K562 (cell line): ENCODE measurements at regions not wholly inside any gene's neighbourhood (a gene's known extent, or its start where the extent isn't known, plus 50 kb on each side); places are given as distances from the start of the nearest gene placed in this dataset.

Experiments
- ATF2 ChIP-seq: sonication (generic); formaldehyde crosslinking; IDR thresholded peaks from 2 replicates; pipeline ENCODE4 v1.8.1; 2022; ENCODE audit warnings: missing genetic modification reagents
- BHLHE40 ChIP-seq: IDR thresholded peaks from 2 replicates; pipeline ENCODE4 v1.6.1; 2011; ENCODE audit warnings: low read length, improper control_type of control experiment
- CHD4 ChIP-seq: fragments of 200-600 bp; sonication (generic); IDR thresholded peaks from 3 replicates; pipeline ENCODE4 v1.6.1; 2012; ENCODE audit warnings: low read depth, mild to moderate bottlenecking, mixed read lengths, low read length, inconsistent platforms; ENCODE audit not compliant: insufficient read depth, insufficient replicate concordance, poor library complexity, severe bottlenecking
- GMEB1 ChIP-seq: fragments of 250-450 bp; sonication (Bioruptor Pico); IDR thresholded peaks from 2 replicates; pipeline ENCODE4 v1.4.0; 2020; ENCODE audit warnings: mild to moderate bottlenecking
- MIER1 ChIP-seq: fragments of 450-650 bp; IDR thresholded peaks from 2 replicates; pipeline ENCODE4 v1.6.1; 2016; ENCODE audit warnings: antibody characterized with exemption, mild to moderate bottlenecking, low read depth
- MTA1 ChIP-seq: fragments of 450-650 bp; IDR thresholded peaks from 2 replicates; pipeline ENCODE4 v1.6.1; 2017; ENCODE audit warnings: borderline replicate concordance
- PML ChIP-seq: IDR thresholded peaks from 2 replicates; pipeline ENCODE4 v1.6.1; 2012; ENCODE audit warnings: low read length, inconsistent platforms
- PRPF4 ChIP-seq: fragments of 200-400 bp; formaldehyde crosslinking; IDR thresholded peaks from one replicate; pipeline ENCODE4 v1.6.1; 2017; ENCODE audit warnings: low read length, low read depth, mild to moderate bottlenecking; ENCODE audit not compliant: insufficient read depth, poor library complexity, severe bottlenecking
- RBM15 ChIP-seq: fragments of 200-400 bp; formaldehyde crosslinking; IDR thresholded peaks from 2 replicates; pipeline ENCODE4 v1.6.1; 2018; ENCODE audit warnings: mild to moderate bottlenecking, low read length, moderate library complexity; ENCODE audit not compliant: insufficient read depth
- RBM34 ChIP-seq: fragments of 200-400 bp; formaldehyde crosslinking; IDR thresholded peaks from 2 replicates; pipeline ENCODE4 v1.6.1; 2018; ENCODE audit warnings: low read length, borderline replicate concordance; ENCODE audit not compliant: insufficient read depth
- TCF15 ChIP-seq: fragments of 250-450 bp; sonication (Bioruptor Pico); IDR thresholded peaks from 2 replicates; pipeline ENCODE4 v1.8.0; 2022; ENCODE audit warnings: moderate library complexity, mild to moderate bottlenecking, inconsistent platforms
- THRAP3 ChIP-seq: fragments of 450-650 bp; IDR thresholded peaks from 2 replicates; pipeline ENCODE4 v1.6.1; 2016; ENCODE audit warnings: mild to moderate bottlenecking, inconsistent platforms, borderline replicate concordance
- USF2 ChIP-seq: sonication (generic); formaldehyde crosslinking; IDR thresholded peaks from 2 replicates; pipeline ENCODE4 v1.5.0; 2020; ENCODE audit warnings: missing genetic modification reagents
- ZBTB1 ChIP-seq: sonication (generic); formaldehyde crosslinking; IDR thresholded peaks from 2 replicates; pipeline ENCODE4 v1.8.1; 2023; ENCODE audit warnings: missing genetic modification reagents, low read depth, mild to moderate bottlenecking, borderline replicate concordance
- ZBTB43 ChIP-seq: sonication (generic); formaldehyde crosslinking; IDR thresholded peaks from 2 replicates; pipeline ENCODE4 v1.8.0; 2023; ENCODE audit warnings: mild to moderate bottlenecking, missing genetic modification reagents
- ZNF561 ChIP-seq: fragments of 450-650 bp; formaldehyde crosslinking; conservative IDR thresholded peaks from 2 replicates; pipeline ENCODE4 v1.4.0; 2020; ENCODE audit warnings: mild to moderate bottlenecking, moderate library complexity
- ZNF655 ChIP-seq: fragments of 250-450 bp; sonication (Bioruptor Pico); IDR thresholded peaks from 2 replicates; pipeline ENCODE4 v1.5.0; 2021
- ZNF76 ChIP-seq: fragments of 250-450 bp; sonication (Bioruptor Pico); IDR thresholded peaks from 2 replicates; pipeline ENCODE4 v1.4.0; 2020; ENCODE audit warnings: mild to moderate bottlenecking, moderate library complexity, borderline replicate concordance
- ZNF778 ChIP-seq: fragments of 450-650 bp; formaldehyde crosslinking; IDR thresholded peaks from 2 replicates; pipeline ENCODE4 v1.4.0; 2020; ENCODE audit warnings: mild to moderate bottlenecking, moderate library complexity

- TF ChIP-seq GMEB1 (CRISPR knock-in tag) (peak; percentile 50; the same call in 1 of the 2 replicates), MTA1 (no peak), THRAP3 (no peak), ZBTB1 (CRISPR knock-in tag) (no peak; the same call in 1 of the 2 replicates), USF2 (no peak; the same call in 1 of the 2 replicates), CHD4 (no peak), ZNF76 (CRISPR knock-in tag) (peak; percentile 39; the same call in 1 of the 2 replicates), PRPF4 (no peak), RBM15 (no peak), MIER1 (no peak), RBM34 (no peak), ZNF778 (no peak), PML (peak; percentile 74), ATF2 (CRISPR knock-in tag) (no peak), ZBTB43 (CRISPR knock-in tag) (no peak), ZNF561 (CRISPR knock-in tag) (no peak), BHLHE40 (peak; percentile 69), ZNF655 (CRISPR knock-in tag) (no peak), TCF15 (CRISPR knock-in tag) (no peak)
These were observed 305.7 kb downstream of the TYW1 start (continued) for GRCh38 chr7:67302113-67303039.
